ENCODE measurements at regions not wholly inside any gene's neighbourhood (a gene's known extent, or its start where the extent isn't known, plus 50 kb on each side); places are given as distances from the start of the nearest gene placed in this dataset.

- TF ChIP-seq CTCF (IDR thresholded peaks at IDR 0.05): no peak
- TF ChIP-seq POLR2A (IDR thresholded peaks at IDR 0.05): no peak
Observed at GRCh38 chr12:3366451-3367110, 124.4 kb upstream of the PRMT8 start.
